GM19043 (cell line): ENCODE measurements at regions not wholly inside any gene's neighbourhood (a gene's known extent, or its start where the extent isn't known, plus 50 kb on each side); places are given as distances from the start of the nearest gene placed in this dataset.
"Not testable (repeated sequence)": the region's sequence is repeated elsewhere in the genome, so short reads cannot be mapped to it uniquely, and the experiment has no call there.

Source experiments
- ATAC-seq: cut with Tn5 transposase; IDR thresholded peaks from one replicate; pipeline ENCODE4 v1.9.1; 2021; ENCODE audit warnings: low read depth; ENCODE audit not compliant: unreplicated experiment

GRCh38 chr18:42437646-42438045 is 482.6 kb downstream of the PIK3C3 start:
- no peak for ATAC-seq

- ATAC-seq: no peak
Observed at GRCh38 chr18:42442656-42443055, 487.6 kb downstream of the PIK3C3 start.

DNA sequence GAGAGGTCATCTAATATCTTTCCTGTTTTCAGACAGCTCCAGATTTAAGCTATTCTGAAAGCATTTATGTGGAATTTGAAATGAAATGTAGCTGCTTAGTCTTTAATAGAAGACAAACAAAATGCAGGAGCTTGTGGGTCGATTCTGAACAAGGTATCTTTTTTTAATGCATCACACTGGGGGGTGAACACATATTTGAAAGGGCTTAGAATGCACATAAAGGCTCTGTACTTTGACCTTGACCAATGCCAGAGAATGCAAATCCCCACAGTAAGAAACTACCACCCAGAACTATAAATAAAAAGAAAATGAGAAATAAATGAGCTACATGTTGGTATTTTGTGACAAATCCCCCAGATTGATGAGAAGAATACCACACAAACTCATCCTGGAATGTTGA is 489.3 kb downstream of the PIK3C3 start:
- no peak for ATAC-seq

DNA sequence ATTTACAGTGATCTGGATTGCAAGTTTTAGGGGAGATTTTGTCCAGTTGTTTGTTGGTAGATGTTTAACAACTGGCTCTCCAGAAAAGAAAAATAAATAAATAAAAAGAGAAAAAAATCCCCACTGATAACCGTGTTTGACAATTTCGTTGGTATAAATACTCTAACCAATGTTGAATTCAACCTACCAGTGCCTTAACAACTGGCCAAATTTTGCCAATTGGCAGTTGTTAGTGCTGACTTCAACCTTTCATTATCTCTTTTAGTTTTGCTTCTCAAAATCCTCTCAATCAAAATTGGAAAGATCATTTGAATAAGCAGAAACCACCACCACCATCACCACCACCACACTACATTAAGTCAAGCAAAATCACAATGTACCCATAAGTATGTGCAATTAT is 490.3 kb downstream of the PIK3C3 start:
- no peak for ATAC-seq

DNA sequence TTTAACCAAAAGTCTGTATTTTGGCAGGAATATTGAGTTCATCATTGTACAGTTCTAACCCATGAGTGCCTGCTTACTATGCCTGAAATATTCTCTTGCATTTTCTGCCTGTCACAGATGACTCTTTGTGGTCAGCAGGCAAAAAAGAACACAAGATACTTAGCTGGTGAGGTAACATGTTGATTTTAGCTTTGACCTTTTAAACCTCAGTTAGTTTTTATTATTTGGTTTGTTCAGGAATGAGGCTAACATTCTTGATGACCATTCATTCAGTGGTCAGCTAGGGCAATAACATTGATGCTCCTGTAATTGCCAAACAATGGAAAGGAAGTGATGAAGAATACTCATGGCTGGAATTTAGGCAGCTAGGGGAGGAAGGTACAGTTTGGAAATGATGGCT is 491.2 kb downstream of the PIK3C3 start:
- no peak for ATAC-seq

- no peak for ATAC-seq
Observed at GRCh38 chr18:42447688-42448087, 492.7 kb downstream of the PIK3C3 start.

DNA sequence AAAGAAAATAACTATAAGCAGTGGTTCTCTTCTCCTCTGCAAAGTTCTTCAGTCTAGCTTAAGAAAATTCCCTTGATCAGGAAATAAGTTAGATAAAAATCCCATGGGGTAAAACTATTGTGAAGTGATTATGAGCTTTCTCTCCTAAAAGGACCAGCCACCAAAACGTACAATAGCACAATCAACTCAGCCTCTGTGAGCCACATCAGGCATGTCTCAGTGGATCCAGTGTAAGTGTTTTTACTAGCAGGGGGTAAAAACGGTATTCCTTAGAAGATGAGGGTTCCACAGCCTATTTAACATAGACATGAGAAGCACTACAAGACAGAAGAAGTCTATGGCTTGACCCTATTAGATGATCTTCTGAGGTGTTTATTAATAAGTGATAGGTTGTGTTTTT is 503.2 kb downstream of the PIK3C3 start:
- no peak for ATAC-seq

GRCh38 chr18:42459873-42460272 is 504.8 kb downstream of the PIK3C3 start:
- ATAC-seq: no peak

DNA sequence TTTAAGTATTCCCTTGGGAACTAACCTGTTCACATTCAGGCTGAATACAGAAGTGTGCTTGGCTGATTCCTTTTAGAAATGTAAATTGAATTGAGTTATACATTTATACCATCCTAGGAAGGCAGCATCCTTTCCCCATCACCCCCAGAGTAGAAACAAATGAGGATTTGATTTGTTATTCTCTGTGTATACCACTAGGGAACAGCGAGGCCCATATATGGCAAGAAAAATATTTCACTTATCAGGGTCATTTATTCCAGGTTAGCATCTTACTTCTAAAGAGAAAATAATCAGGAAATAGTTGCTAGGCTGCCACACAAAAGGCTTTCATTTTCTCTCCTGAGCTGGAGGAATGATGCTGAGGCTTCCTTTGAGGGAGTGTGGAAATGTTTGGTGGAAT is 516.9 kb downstream of the PIK3C3 start:
- no peak for ATAC-seq

- no peak for ATAC-seq
Observed at GRCh38 chr18:42473611-42474010, 518.6 kb downstream of the PIK3C3 start.

DNA sequence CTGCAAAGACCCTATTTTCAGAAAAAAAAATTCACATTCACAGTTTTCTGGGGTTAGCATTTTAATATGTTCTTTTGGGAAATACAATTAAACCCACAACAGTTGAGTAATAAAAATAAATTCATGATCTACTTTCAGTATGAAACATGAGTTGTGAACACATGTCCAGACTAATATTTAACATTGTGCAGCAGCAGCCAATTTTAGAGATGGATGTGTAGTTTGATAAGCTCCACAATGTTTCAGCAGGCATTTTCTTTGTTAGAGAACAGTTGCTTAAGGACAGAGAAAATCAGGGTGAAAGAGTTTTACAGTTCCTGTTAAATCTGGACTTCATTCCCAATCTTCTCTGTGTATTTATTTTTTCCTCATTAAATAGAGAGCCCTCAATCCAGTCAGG is 519.5 kb downstream of the PIK3C3 start:
- no peak for ATAC-seq

GRCh38 chr18:42475157-42475556 is 520.1 kb downstream of the PIK3C3 start:
- no peak for ATAC-seq

- no peak for ATAC-seq
Observed at GRCh38 chr18:42477267-42477666, 522.2 kb downstream of the PIK3C3 start.

DNA sequence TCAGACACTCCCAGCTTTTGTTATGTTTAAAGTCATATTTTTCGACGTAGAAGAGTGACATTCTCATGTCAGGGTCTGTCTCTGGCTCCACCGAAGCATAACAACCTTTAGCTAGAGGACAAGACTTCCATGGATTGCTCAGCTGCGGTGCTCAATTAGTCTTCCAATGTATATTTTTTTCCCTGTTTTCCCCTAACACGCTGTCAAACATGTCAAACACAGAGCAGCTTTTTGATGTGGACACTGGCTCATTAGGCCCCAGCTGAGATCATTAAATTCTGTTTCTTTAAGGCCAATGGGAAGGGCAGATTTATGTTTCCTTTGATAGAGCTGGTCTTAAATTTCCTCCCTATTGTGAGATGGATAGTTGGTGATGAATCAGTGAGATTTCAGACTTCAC is 525.4 kb downstream of the PIK3C3 start:
- ATAC-seq: no peak

DNA sequence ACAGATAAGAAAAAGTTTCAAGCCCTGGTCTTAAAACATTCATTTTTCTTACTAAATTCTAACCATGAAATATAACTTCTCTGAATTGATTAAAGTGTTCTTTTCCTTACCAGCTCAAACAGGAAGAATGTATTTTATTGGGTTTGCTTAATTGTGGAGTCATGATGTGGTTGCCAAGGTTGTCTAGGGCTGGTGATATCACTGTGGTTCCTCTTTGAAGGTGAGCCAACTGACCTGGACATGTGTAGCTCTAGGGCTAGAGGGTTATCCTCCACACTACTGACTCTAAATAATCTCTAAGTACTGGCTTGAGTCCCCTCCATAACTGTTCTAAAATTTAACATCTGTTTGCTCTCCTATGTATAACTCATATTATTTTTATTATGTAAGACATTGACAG is 529.6 kb downstream of the PIK3C3 start:
- ATAC-seq: no peak

- no peak for ATAC-seq
Observed at GRCh38 chr18:42486271-42486670, 531.2 kb downstream of the PIK3C3 start.

GRCh38 chr18:42508683-42509296 is 553.8 kb downstream of the PIK3C3 start:
- no peak for ATAC-seq

- peak; percentile 82 for ATAC-seq
Observed at GRCh38 chr18:42509750-42510415, 554.8 kb downstream of the PIK3C3 start.

DNA sequence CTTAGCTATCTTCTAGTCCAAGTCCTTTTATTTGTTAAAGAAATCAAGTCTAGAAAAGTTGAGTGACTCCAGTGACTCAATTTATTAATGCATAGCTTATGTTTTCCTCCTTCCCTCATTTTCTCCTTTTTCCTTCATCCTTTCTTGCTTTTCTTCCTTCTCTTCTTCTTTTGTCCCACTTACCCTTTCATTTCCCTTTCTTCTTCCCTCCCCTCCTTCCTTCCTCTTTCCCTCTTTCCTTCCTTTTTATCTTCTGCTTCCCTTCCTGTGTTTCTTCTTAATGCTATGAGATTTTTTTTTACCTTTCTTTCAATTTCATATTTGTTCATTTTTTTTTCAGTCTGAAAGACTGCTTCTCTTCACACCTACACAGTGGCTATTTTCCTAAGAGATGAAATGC is 555.5 kb downstream of the PIK3C3 start:
- ATAC-seq: no peak

DNA sequence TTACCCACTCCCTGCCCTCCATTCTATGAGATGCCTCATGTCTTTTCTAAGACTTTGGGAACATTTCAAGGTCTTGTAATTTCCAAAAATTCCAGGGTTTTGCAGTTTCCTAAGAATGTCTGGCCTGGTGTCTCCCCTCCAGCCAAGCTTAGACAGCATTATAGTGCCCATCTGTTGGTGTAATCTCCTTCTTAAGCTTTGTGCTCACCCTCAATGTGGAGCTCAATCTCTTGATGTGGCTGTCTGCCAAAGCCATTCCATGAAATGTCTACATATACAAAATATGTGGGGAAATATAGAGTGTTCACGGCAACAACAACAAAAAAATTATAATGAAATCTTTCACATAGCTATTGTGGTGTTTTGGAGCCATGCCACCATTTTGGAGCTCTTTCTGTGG is 558.4 kb downstream of the PIK3C3 start:
- ATAC-seq: no peak

GRCh38 chr18:42514512-42514911 is 559.5 kb downstream of the PIK3C3 start:
- ATAC-seq: no peak

GRCh38 chr18:42517896-42518295 is 562.9 kb downstream of the PIK3C3 start:
- no peak for ATAC-seq

DNA sequence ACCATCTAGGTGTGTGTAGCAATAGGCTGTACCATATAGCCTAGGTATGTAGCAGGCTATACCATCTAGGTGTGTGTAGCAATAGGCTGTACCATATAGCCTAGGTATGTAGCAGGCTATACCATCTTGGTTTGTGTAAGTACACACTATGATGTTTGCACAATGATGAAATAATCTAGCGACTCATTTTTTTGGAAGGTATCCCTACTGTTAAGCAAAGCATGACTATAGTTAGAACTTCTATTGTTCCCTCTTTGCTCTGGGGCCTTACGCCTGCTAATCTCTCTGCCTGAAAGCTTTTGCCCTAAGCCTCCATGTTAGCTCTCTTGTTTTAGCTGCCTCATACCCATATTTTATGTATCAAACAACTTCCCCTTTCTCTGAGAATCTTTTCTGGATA is 563.3 kb downstream of the PIK3C3 start:
- ATAC-seq: not testable (repeated sequence)
